HG03066 (cell line): ENCODE measurements at regions not wholly inside any gene's neighbourhood (a gene's known extent, or its start where the extent isn't known, plus 50 kb on each side); places are given as distances from the start of the nearest gene placed in this dataset.

ENCODE experiments used
- ATAC-seq: cut with Tn5 transposase; IDR thresholded peaks from one replicate; pipeline ENCODE4 v1.9.1; 2021; ENCODE audit warnings: low read depth; ENCODE audit not compliant: unreplicated experiment

DNA sequence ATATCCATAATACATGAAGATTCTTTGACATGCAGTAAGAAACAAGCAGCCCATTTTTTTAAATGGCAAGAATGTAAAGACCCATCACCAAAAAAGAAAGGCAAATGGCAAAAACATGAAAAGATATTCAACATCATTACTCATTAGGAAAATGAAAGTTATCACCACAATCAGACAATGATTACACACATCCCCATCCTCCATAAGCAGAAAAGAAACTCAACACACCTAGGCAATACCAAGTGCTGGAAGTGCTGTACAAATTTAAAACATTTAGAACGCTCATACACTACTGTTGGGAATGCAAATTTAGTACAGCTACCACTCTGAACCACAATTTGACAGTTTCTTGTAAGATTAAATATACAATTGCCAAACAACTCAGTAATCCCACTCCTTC lies 466.7 kb downstream of the ACTL7B start:
- ATAC-seq, result no peak

DNA sequence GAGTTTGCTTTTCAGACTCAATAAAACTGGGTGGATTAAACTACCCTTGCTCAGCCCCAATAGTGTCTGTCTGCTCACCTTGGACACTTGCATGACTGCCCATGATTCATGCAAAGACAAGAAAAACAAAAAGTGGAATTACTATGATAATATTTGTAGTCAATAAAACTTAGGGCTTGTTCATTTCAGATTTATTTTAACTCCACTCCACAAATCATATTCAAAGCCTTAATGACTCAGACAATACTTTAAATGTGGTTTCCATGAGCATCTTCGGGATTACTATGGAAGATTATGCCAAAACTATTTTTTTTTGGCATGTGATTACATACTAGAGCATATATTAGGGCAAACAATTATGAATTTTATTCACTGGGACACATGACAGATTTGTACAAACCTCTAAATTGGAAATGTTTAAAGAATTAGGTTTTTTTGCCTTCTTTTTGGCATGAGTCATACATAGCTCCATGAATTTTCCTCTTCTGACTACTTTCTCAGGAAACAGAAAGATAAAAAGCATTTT lies 468.9 kb downstream of the ACTL7B start:
- no peak for ATAC-seq

DNA sequence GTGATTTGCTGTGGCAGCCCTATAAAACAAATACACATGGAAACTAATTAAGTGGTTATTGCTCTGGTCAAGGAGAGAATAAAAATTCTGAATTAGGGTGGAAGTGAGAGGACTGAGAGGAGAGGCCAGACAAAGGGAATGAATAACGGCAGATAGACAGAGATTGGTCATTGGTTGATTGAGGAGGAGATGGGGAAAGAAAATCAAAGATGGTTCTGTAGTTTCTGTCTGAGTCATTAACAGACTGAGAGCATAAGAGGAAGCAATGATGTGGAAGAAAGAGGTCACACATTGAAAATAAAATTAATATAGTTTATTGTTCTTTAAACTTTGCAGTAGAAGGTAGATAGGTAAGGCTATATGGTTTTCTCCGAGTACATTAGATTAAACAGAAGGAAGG lies 469.8 kb downstream of the ACTL7B start:
- no peak for ATAC-seq

- no peak for ATAC-seq
Observed at GRCh38 chr9:108383796-108384195, 472.0 kb downstream of the ACTL7B start.

- no peak for ATAC-seq
Observed at GRCh38 chr9:108382310-108382709, 473.5 kb downstream of the ACTL7B start.

- no peak for ATAC-seq
Observed at GRCh38 chr9:108377881-108378280, 477.9 kb downstream of the ACTL7B start.

GRCh38 chr9:108377382-108377781 lies 478.4 kb downstream of the ACTL7B start:
- no peak for ATAC-seq

DNA sequence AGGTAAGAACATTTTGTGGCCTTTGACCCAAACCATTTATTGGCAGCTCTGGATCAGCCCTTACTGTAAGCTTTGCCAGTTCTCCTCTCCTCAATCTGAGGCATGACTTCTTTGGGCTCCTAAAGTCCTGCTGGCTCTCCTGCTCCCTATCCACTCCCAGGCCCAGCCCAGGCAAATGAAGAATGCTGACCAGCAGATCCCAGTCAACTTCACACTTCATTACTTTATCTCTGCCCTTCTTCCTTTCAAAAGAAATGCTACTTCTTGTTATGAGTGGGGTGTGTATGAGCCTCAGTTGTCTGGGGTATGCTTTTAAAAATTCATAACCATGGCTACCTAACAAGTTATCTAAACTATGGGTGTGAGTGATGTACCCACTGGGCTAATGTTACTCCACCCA lies 479.6 kb downstream of the ACTL7B start:
- no peak for ATAC-seq

- ATAC-seq, result no peak
Observed at GRCh38 chr9:108374626-108375025, 481.2 kb downstream of the ACTL7B start.

- ATAC-seq, result no peak
Observed at GRCh38 chr9:108367188-108367587, 488.6 kb downstream of the ACTL7B start.

- no peak for ATAC-seq
Observed at GRCh38 chr9:108363311-108363710, 492.5 kb downstream of the ACTL7B start.

- no peak for ATAC-seq
Observed at GRCh38 chr9:108360304-108360703, 495.5 kb downstream of the ACTL7B start.

DNA sequence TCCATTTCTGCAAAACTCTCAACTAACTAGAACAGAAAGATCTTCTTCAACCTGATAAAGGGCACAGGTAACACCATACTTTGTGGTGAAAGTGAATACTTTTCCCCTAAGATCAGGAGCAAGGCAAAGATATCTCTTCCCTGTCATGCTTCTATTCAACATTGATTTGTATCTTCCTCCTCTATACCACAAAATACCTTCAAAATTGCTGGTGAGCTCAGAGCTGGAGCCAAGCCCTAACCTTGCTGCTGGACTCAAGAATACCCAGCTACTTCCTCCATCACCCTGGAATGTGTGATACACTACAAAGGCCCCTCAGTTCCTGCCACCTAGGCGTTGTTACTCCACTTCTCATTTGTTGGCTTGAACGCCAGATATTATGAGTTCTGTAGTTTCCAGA lies 499.0 kb downstream of the ACTL7B start:
- ATAC-seq, result no peak

DNA sequence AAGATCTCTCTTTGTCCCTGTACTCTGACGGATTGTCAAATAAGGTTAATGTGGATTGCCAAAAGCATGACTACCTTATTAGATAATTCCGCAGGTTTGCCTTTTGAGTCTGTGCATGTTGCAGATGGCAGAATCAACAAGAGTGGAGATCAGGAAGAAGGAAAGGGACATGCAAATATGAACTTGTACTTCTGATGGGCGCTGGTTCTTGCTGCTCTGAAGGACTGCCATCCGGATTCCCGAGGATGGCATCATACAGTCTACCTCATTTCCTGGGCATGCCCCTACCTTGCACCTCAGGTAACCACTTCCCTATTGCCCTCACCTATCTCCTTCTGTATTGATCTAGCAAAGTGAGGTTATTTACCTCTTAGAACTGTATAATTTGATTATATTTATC lies 504.2 kb downstream of the ACTL7B start:
- no peak for ATAC-seq

GRCh38 chr9:108347463-108348188 lies 508.2 kb downstream of the ACTL7B start:
- no peak for ATAC-seq

DNA sequence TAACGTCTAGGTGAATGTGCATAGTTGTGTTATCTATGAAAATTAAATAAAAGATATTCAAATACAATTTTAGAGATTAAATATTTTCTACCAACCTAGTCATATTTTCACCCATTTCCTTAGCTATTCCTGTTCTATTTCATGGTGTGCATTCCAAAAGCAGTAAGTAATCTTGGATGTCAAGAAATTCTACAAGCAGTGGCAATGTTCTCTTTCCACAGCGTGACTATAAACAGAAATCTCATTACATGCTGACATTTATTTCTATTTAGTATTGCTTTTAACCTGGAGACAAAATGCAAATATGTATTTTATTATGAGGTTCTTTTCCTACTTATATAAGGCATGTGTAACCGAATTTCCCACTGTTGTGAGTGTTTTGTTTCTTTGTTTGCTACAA lies 510.0 kb downstream of the ACTL7B start:
- ATAC-seq, result no peak

DNA sequence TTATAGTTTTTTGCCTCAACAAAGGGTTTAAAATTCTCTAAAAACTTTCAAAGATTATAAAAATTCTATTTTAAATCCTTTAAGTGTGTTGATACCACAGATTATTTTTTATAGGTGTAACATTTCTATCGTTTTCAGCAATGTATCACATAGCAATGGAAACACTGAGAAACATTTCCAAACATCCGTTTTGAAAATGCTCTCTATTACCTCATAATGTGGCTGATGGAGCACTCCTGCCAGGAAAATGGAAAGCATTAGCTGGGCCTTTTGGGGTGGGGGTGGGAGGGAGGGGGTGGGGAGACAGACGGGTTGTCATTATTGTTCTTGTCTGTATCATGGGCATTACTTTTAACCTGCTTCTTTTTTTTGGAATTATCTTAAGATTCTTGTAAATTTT lies 516.5 kb downstream of the ACTL7B start:
- no peak for ATAC-seq

DNA sequence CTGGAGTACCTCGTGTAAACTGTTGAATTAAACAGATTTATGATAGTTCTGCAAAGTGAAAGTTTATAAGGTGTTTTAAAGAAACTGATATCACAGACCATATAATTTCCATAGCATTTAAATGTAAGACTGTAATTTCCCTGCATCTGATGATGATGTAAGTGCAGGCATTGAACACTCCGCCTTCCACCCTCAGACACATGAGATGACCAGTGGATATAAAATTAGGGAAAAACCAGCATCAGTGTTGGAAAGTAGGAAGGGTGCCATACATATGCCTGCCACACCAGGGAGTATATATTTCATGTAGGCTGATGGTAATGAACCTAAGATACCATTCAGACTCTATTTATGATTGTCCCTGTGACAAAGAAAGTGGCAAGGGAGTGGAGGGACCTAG lies 519.2 kb downstream of the ACTL7B start:
- ATAC-seq, result no peak

GRCh38 chr9:108333530-108333983 lies 522.2 kb downstream of the ACTL7B start:
- no peak for ATAC-seq

- ATAC-seq, result no peak
Observed at GRCh38 chr9:108331596-108331995, 524.2 kb downstream of the ACTL7B start.

GRCh38 chr9:108325406-108325805 lies 530.4 kb downstream of the ACTL7B start:
- ATAC-seq, result no peak

- no peak for ATAC-seq
Observed at GRCh38 chr9:108323615-108324014, 532.2 kb downstream of the ACTL7B start.
